ENCODE measurements at regions not wholly inside any gene's neighbourhood (a gene's known extent, or its start where the extent isn't known, plus 50 kb on each side); places are given as distances from the start of the nearest gene placed in this dataset.

DNA sequence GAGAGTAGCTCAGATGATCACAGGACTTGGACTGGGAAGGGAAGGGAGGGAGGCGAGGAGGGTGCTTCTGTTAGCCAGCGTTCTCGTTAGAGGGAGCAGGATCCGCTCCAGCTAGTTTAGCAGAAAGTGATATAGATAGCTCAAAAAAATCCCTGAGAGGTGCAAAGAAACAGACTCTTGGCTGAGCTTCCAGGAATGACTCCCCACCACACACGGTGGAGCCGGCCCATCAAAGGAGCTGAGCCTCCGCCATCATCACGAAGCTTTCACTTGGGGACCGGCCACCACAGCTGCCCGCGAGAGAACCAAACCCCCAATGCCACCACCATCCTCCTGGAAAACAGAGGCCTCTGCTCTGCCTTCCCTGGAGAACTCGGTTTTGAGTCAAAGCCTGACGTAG, 124.6 kb upstream of the BCL2L14 start:
- TF ChIP-seq, protein P1, sequence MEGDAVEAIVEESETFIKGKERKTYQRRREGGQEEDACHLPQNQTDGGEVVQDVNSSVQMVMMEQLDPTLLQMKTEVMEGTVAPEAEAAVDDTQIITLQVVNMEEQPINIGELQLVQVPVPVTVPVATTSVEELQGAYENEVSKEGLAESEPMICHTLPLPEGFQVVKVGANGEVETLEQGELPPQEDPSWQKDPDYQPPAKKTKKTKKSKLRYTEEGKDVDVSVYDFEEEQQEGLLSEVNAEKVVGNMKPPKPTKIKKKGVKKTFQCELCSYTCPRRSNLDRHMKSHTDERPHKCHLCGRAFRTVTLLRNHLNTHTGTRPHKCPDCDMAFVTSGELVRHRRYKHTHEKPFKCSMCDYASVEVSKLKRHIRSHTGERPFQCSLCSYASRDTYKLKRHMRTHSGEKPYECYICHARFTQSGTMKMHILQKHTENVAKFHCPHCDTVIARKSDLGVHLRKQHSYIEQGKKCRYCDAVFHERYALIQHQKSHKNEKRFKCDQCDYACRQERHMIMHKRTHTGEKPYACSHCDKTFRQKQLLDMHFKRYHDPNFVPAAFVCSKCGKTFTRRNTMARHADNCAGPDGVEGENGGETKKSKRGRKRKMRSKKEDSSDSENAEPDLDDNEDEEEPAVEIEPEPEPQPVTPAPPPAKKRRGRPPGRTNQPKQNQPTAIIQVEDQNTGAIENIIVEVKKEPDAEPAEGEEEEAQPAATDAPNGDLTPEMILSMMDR (IDR thresholded peaks at IDR 0.05): no peak
- TF ChIP-seq EP300 (IDR thresholded peaks at IDR 0.05; ENCODE audit: low read depth) (no peak), POLR2A (IDR thresholded peaks at IDR 0.05) (no peak)
